MCF 10A (cell line): ENCODE measurements at regions not wholly inside any gene's neighbourhood (a gene's known extent, or its start where the extent isn't known, plus 50 kb on each side); places are given as distances from the start of the nearest gene placed in this dataset.

Source experiments
- BruUV-seq: library from RNA; stranded (reverse); fragments of 400-500 nt; replicated peaks from 2 replicates; lab custom pipeline; 2021; lab: Mats Ljungman, UMichigan
- CTCF ChIA-PET: fragments of 300-600 bp; sonication (Branson Sonifier 250); formaldehyde crosslinking; extraction: SDS; loops from one replicate; lab custom pipeline; 2021; ENCODE audit warnings: antibody characterized with exemption, inconsistent platforms; lab: Yijun Ruan, JAX
- POLR2A ChIA-PET: fragments of 300-600, 350-650 bp; sonication (Branson Sonifier 250); formaldehyde crosslinking; extraction: SDS; loops from one replicate; lab custom pipeline; 2020; ENCODE audit warnings: antibody characterized with exemption, inconsistent platforms; lab: Yijun Ruan, JAX
- DNase-seq: peaks from one replicate; pipeline ENCODE4 v3.0.0-alpha.2; 2018; ENCODE audit not compliant: unreplicated experiment
- H3K27ac Mint-ChIP-seq: one replicate; pipeline ENCODE4 v1.8.0; 2022; ENCODE audit warnings: mild to moderate bottlenecking, low read depth, mixed read lengths; ENCODE audit not compliant: unreplicated experiment
- H3K27me3 Mint-ChIP-seq: one replicate; pipeline ENCODE4 v1.8.0; 2022; ENCODE audit warnings: mixed read lengths; ENCODE audit not compliant: insufficient read depth, unreplicated experiment
- H3K36me3 Mint-ChIP-seq: one replicate; pipeline ENCODE4 v1.8.0; 2022; ENCODE audit warnings: mild to moderate bottlenecking, moderate library complexity, mixed read lengths; ENCODE audit not compliant: insufficient read depth, unreplicated experiment
- H3K4me1 Mint-ChIP-seq: one replicate; pipeline ENCODE4 v1.8.0; 2022; ENCODE audit warnings: mixed read lengths; ENCODE audit not compliant: insufficient read depth, unreplicated experiment
- H3K4me3 Mint-ChIP-seq: one replicate; pipeline ENCODE4 v1.8.0; 2022; ENCODE audit warnings: mild to moderate bottlenecking, moderate library complexity, mixed read lengths; ENCODE audit not compliant: unreplicated experiment
- H3K9me3 Mint-ChIP-seq: one replicate; pipeline ENCODE4 v1.8.0; 2022; ENCODE audit warnings: mixed read lengths; ENCODE audit not compliant: unreplicated experiment
- intact Hi-C: fragments of 100-400 bp; cut with micrococcal nuclease; formaldehyde crosslinking; loops from 2 replicates; pipeline ENCODE4 v1.14.1; 2022
- TF ChIP-seq, protein P1 (sequence below): fragments of 200-600 bp; IDR thresholded peaks from one replicate; pipeline ENCODE4 v1.8.0; 2022; ENCODE audit warnings: antibody characterized with exemption, mild to moderate bottlenecking; ENCODE audit not compliant: unreplicated experiment

DNA sequence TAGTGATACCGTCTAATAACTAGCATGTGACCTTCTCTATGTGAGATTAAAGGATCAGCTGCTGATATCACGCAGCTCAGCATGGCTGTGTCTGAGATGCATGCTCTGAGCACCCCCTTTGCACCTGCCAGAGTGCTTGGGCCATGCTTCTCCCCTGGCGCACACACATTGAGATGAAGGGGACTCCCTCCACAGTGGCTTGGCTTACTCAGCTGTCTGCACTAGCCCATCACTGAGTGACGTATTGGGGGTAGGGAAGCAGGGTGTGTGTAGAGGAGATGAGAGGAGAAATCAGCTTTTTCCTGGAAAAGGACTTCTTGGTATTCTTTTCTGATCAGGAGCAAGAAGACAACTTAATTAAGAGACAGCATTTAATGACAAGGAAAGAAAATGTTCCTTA lies 216.5 kb downstream of the BLID start:
- no TSS peak for BruUV-seq
- Mint-ChIP-seq H3K27ac (no peak overlapping the region), H3K4me1 (peaks cover 21% of the 10 kb centered on the region), H3K9me3 (peaks cover 6% of the 10 kb centered on the region), H3K36me3 (no peaks in the 10 kb centered on the region), H3K27me3 (no peaks in the 10 kb centered on the region), H3K4me3 (no peak overlapping the region)
- ChIA-PET CTCF (no interaction called here), POLR2A (no interaction called here)
- intact Hi-C loops = loop anchor here (10.0 kb wide), 1 partner anchor 305 kb away; no protein-coding TSS in a partner anchor
- TF ChIP-seq, protein P1, sequence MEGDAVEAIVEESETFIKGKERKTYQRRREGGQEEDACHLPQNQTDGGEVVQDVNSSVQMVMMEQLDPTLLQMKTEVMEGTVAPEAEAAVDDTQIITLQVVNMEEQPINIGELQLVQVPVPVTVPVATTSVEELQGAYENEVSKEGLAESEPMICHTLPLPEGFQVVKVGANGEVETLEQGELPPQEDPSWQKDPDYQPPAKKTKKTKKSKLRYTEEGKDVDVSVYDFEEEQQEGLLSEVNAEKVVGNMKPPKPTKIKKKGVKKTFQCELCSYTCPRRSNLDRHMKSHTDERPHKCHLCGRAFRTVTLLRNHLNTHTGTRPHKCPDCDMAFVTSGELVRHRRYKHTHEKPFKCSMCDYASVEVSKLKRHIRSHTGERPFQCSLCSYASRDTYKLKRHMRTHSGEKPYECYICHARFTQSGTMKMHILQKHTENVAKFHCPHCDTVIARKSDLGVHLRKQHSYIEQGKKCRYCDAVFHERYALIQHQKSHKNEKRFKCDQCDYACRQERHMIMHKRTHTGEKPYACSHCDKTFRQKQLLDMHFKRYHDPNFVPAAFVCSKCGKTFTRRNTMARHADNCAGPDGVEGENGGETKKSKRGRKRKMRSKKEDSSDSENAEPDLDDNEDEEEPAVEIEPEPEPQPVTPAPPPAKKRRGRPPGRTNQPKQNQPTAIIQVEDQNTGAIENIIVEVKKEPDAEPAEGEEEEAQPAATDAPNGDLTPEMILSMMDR = no peak
- no peak for DNase-seq

DNA sequence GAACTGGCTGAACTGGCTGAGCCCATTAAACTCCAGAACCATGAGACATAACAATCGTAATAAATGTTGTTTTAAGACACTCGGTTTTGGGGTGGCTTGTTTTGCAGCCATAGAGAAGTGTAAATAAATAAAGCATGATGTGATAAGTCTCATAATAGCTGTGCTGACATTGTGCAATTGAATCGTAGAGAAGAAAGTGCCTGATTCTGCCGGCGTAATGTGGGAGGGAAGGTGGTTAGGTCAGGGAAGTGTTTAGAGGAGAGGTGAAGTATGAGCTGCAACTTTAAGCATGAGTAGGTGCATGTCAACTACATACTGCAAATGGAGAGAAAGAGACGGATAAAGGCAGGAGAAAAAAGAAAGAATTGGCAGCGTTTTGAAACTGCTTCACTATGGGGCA lies 217.1 kb downstream of the BLID start:
- no peak overlapping the region for H3K27ac Mint-ChIP-seq
- H3K4me3 Mint-ChIP-seq = no peak overlapping the region
- intact Hi-C loops = loop anchor here (10.0 kb wide), 1 partner anchor 306 kb away; no protein-coding TSS in a partner anchor
- no peak for DNase-seq
- peaks cover 26% of the 10 kb centered on the region for H3K4me1 Mint-ChIP-seq
- peaks cover 6% of the 10 kb centered on the region for H3K9me3 Mint-ChIP-seq
- BruUV-seq = no TSS peak
- H3K27me3 Mint-ChIP-seq = no peaks in the 10 kb centered on the region
- no peaks in the 10 kb centered on the region for H3K36me3 Mint-ChIP-seq
- TF ChIP-seq, protein P1 = no peak
- ChIA-PET CTCF (interaction anchor here (0.6 to 1.5 kb wide), 2 partner anchors 11 to 33 kb away, joined by 3 read pairs; no protein-coding TSS in a partner anchor), POLR2A (no interaction called here)

DNA sequence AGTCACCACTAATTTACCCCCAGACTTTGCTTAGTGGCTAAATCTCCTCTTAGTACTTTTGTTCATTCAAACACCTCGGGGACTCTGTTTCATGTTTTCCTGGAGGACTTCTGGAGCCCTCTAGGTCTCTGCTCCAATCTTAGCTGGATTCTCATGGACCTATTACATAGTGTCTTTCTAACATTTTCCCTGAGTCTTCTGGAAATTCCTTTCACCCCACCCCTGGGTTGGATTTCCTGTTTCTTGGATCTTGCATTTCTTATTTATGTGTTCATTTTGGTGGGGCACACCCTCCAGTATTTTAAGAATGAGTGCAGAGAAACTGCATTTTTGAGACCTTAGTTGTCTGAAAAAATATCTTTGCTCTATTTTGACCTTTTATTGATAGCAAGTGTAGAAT lies 220.1 kb downstream of the BLID start:
- ChIA-PET CTCF (interaction anchor here (0.6 to 2.0 kb wide), 2 partner anchors 241 to 997 kb away, joined by 3 to 5 read pairs; no protein-coding TSS in a partner anchor), POLR2A (no interaction called here)
- peak; percentile 28 for DNase-seq
- Mint-ChIP-seq H3K36me3 (no peaks in the 10 kb centered on the region), H3K27me3 (no peaks in the 10 kb centered on the region), H3K4me1 (peaks cover 56% of the 10 kb centered on the region), H3K27ac (peak overlapping the region; percentile 86), H3K4me3 (no peak overlapping the region), H3K9me3 (no peaks in the 10 kb centered on the region)
- BruUV-seq = no TSS peak
- TF ChIP-seq, protein P1 = no peak
- intact Hi-C loops = loop anchor here (10.0 kb wide), 1 partner anchor 309 kb away; no protein-coding TSS in a partner anchor

DNA sequence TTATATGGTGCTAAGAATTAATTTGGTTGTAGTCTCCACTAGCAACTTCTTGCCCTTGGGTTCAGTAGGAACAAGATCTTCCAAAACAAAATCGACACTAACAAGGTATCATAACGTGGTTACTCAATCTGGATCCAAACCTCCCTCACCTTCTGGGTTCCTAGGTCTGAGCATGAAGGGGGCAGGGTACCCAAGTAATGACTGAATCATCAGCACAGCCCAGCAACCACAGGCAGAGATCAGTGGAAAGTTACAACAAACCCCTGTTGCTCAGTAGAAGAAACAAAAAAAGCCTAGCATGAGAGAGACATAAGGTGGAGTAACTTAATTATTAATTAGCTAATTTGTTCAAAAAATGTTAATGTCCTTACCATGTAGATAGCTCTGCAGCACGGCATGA lies 221.4 kb downstream of the BLID start:
- Mint-ChIP-seq H3K9me3 (no peaks in the 10 kb centered on the region), H3K4me1 (peaks cover 66% of the 10 kb centered on the region), H3K4me3 (no peak overlapping the region), H3K27ac (peak overlapping the region; percentile 25), H3K36me3 (no peaks in the 10 kb centered on the region), H3K27me3 (no peaks in the 10 kb centered on the region)
- intact Hi-C loops = loop anchor here (5.0 to 10.0 kb wide), 3 partner anchors 67 to 310 kb away; no protein-coding TSS in a partner anchor
- DNase-seq = peak; percentile 78
- BruUV-seq = no TSS peak
- ChIA-PET CTCF (interaction anchor here (0.7 to 2.0 kb wide), 2 partner anchors 239 to 1031 kb away, joined by 3 to 5 read pairs; no protein-coding TSS in a partner anchor), POLR2A (interaction anchor here (0.6 to 0.7 kb wide), 2 partner anchors 145 to 1000 kb away, joined by 3 to 5 read pairs; no protein-coding TSS in a partner anchor)
- TF ChIP-seq, protein P1 = no peak
